ENCODE measurements at regions not wholly inside any gene's neighbourhood (a gene's known extent, or its start where the extent isn't known, plus 50 kb on each side); places are given as distances from the start of the nearest gene placed in this dataset.

- DNase-seq, result no peak
- no CpG with 5 or more reads among the region's 3 CpGs for WGBS, 2 experiments (ENCODE audit: extremely low coverage in 2 of 2, insufficient read length in 1 of 2)
- in situ Hi-C loops (cut with MboI; ENCODE audit: low sequenced_read_pairs), result no loop called here
- dilution Hi-C loops (cut with HindIII; ENCODE audit: low sequenced_read_pairs, unreplicated experiment), result no loop called here
- H4K91ac ChIP-seq (ENCODE audit: insufficient read depth, low read depth, low read length), result no peak overlapping the region
- BruUV-seq (replicated peaks), result no TSS peak
- H2AK9ac ChIP-seq (replicated peaks; ENCODE audit: low read depth, low read length, poor library complexity), result no peak overlapping the region
- H2AK5ac ChIP-seq (ENCODE audit: low read depth, low read length), result no peak overlapping the region
- H3K9me3 ChIP-seq (ENCODE audit: control insufficient read depth, insufficient read depth, low read length), result no peaks in the 10 kb centered on the region
- no peaks in the 10 kb centered on the region for H4K20me1 ChIP-seq (ENCODE audit: insufficient read depth, low read length)
- H4K5ac ChIP-seq (ENCODE audit: low read depth, low read length), result no peak overlapping the region
- no peak overlapping the region for H3K9ac ChIP-seq (ENCODE audit: low read depth, low read length)
- H3K79me1 ChIP-seq (ENCODE audit: low read depth in 1 of 2, low read length in 2 of 2), result no peaks in the 10 kb centered on the region
- intact Hi-C loops (cut with micrococcal nuclease), result no loop called here
- no peak overlapping the region for H3K4ac ChIP-seq (ENCODE audit: low read depth, low read length)
- H3K27ac ChIP-seq (ENCODE audit: insufficient read depth, low read length), result no peak overlapping the region
- no peak overlapping the region for H4K8ac ChIP-seq (ENCODE audit: low read depth in 2 of 2, low read length in 2 of 2)
- ChIA-PET CTCF (no interaction called here), POLR2A (ENCODE audit: unreplicated experiment) (no interaction called here)
- no peak overlapping the region for H3K23ac ChIP-seq (ENCODE audit: low read depth, low read length)
- H2BK5ac ChIP-seq (ENCODE audit: low read depth, low read length, poor library complexity, severe bottlenecking), result no peak overlapping the region
- no peaks in the 10 kb centered on the region for H3K4me1 ChIP-seq (ENCODE audit: control insufficient read depth, insufficient read depth, low read length)
- H2BK120ac ChIP-seq (ENCODE audit: low read depth, low read length), result no peak overlapping the region
- no peaks in the 10 kb centered on the region for H3K9me1 ChIP-seq (ENCODE audit: insufficient read depth, low read length)
- peaks cover 6% of the 10 kb centered on the region for H3K27me3 ChIP-seq (ENCODE audit: control insufficient read depth, insufficient read depth, low read length)
- no peak overlapping the region for H3K4me2 ChIP-seq (ENCODE audit: low read depth, low read length)
- H3K56ac ChIP-seq (ENCODE audit: extremely low read depth, insufficient read depth, low read length), result no peak overlapping the region
- TF ChIP-seq POLR2A (IDR thresholded peaks at IDR 0.05; ENCODE audit: low read depth, low read length), result no peak
- TF ChIP-seq RAD21 (IDR thresholded peaks at IDR 0.05; ENCODE audit: low read length), result no peak
- TF ChIP-seq MAFK (IDR thresholded peaks at IDR 0.05; ENCODE audit: low read depth, low read length), result no peak
- TF ChIP-seq MAZ (IDR thresholded peaks at IDR 0.05; ENCODE audit: borderline replicate concordance, low read depth, low read length), result no peak
- no peak for TF ChIP-seq USF2 (IDR thresholded peaks at IDR 0.05; ENCODE audit: low read depth, low read length)
- TF ChIP-seq MXI1 (IDR thresholded peaks at IDR 0.05; ENCODE audit: borderline replicate concordance, low read depth, low read length), result no peak
- TF ChIP-seq BHLHE40 (IDR thresholded peaks at IDR 0.05; ENCODE audit: low read depth, low read length), result no peak
- no peak for TF ChIP-seq CEBPB (IDR thresholded peaks at IDR 0.05; ENCODE audit: low read depth, low read length)
- TF ChIP-seq CTCF (conservative IDR thresholded peaks at IDR 0.05; ENCODE audit: low read depth, low read length), result no peak
- no peak for TF ChIP-seq RFX5 (IDR thresholded peaks at IDR 0.05; ENCODE audit: low read depth, low read length)
- no peak for TF ChIP-seq NFE2L2 (IDR thresholded peaks at IDR 0.05; ENCODE audit: low read depth, low read length)
- no peak for TF ChIP-seq SMC3 (IDR thresholded peaks at IDR 0.05; ENCODE audit: low read depth, low read length)
- TF ChIP-seq RCOR1 (IDR thresholded peaks at IDR 0.05; ENCODE audit: insufficient replicate concordance, low read length), result no peak
- no peak for TF ChIP-seq FOS (IDR thresholded peaks at IDR 0.05; ENCODE audit: low read depth, low read length)
- TF ChIP-seq CHD1 (IDR thresholded peaks at IDR 0.05; ENCODE audit: low read depth, low read length), result no peak
- no peak for TF ChIP-seq ELK1 (IDR thresholded peaks at IDR 0.05; ENCODE audit: borderline replicate concordance, low read depth, low read length)
- no peaks in the 10 kb centered on the region for H3K36me3 ChIP-seq (ENCODE audit: control insufficient read depth, insufficient read depth, low read length)
- H3K18ac ChIP-seq (ENCODE audit: low read depth, low read length), result no peak overlapping the region
- H3K4me3 ChIP-seq (ENCODE audit: insufficient read depth, low read depth, low read length), result no peak overlapping the region
- H2BK20ac ChIP-seq (ENCODE audit: low read depth, low read length), result no peak overlapping the region
- no peak for ATAC-seq (ENCODE audit: low read depth)
- H2AFZ ChIP-seq (replicated peaks; ENCODE audit: low read length, poor library complexity), result no peak overlapping the region
- no peak overlapping the region for H3K14ac ChIP-seq (replicated peaks; ENCODE audit: low read depth, low read length)
- H2BK15ac ChIP-seq (ENCODE audit: low read depth, low read length), result no peak overlapping the region
These were observed 316.3 kb upstream of the SLC14A2 start for GRCh38 chr18:45298986-45299385.

Measured in IMR-90 (cell line).